OCI-LY3 (cell line): ENCODE measurements at regions not wholly inside any gene's neighbourhood (a gene's known extent, or its start where the extent isn't known, plus 50 kb on each side); places are given as distances from the start of the nearest gene placed in this dataset.

Experiments used
- EZH2phosphoT487 ChIP-seq: fragments of 200-600 bp; shearing (Covaris generic); IDR thresholded peaks from 2 replicates; pipeline ENCODE4 v1.6.1; 2018; ENCODE audit warnings: antibody characterized with exemption, mixed run types, low read depth
- TF ChIP-seq, protein P1 (sequence below): fragments of 200-600, 300-600 bp; sonication (generic); IDR thresholded peaks from 2 replicates; pipeline ENCODE4 v1.5.1; 2014; ENCODE audit warnings: antibody characterized with exemption, low read length, low read depth

DNA sequence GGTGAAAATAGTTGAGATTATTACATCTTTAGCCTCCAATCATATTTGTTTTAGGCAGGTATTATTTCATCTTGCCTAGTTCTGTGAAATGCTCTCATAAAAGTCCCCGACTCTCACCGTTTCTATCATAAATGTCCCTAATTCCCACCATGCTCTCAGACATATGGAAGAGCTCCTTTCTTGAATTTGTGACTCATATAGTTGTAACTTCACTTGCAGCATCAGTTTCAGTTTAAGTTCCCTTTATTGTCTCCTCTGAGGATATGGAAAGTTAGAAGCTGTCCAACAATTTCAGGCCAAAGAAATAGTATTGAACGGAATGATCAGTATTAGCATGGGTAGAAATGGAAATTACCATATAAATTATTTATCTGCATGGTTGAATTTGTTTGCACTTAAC, 187.5 kb upstream of the NR4A3 start:
- TF ChIP-seq, protein P1, sequence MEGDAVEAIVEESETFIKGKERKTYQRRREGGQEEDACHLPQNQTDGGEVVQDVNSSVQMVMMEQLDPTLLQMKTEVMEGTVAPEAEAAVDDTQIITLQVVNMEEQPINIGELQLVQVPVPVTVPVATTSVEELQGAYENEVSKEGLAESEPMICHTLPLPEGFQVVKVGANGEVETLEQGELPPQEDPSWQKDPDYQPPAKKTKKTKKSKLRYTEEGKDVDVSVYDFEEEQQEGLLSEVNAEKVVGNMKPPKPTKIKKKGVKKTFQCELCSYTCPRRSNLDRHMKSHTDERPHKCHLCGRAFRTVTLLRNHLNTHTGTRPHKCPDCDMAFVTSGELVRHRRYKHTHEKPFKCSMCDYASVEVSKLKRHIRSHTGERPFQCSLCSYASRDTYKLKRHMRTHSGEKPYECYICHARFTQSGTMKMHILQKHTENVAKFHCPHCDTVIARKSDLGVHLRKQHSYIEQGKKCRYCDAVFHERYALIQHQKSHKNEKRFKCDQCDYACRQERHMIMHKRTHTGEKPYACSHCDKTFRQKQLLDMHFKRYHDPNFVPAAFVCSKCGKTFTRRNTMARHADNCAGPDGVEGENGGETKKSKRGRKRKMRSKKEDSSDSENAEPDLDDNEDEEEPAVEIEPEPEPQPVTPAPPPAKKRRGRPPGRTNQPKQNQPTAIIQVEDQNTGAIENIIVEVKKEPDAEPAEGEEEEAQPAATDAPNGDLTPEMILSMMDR, result no peak
- TF ChIP-seq EZH2phosphoT487, result no peak
